Islet of Langerhans (tissue), 1 donor: ENCODE measurements at regions not wholly inside any gene's neighbourhood (a gene's known extent, or its start where the extent isn't known, plus 50 kb on each side); places are given as distances from the start of the nearest gene placed in this dataset.

Experiments
- FAIRE-seq: peaks from one replicate; lab custom pipeline; 2011; peaks lifted over from hg19 to GRCh38; lab: Jason Lieb, UNC

DNA sequence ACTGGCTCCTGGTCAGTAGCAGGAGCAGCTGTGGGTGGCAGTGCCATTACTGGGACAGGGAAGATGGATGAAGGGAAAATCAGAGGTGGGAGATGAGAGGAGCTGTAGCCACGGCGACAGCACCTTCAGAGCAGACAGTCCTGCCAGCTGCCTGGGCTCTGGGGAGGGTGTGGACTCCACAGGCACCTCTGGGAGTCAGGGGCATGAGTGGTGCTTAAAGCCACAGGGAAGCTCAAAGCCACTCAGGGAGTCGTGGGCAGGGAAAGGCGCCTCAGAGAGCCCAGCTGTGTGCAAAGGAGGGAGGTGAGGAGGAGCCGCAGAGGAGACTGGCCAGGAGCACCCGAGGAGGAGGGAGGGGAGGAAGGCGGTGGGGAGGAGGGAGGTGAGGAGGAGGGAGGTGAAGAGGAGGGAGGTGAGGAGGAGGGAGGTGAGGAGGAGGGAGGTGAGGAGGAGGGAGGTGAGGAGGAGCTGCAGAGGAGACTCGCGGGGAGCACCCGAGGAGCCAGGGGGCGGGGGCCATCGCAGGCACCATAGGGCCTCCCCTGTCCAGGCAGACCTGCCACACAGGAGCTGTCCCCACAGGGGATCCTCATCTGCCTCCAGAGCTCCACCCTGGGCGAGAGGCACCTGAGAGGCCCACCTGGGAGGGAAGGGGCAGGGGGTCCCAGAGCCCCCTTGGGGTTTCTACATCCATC is 977.6 kb downstream of the BRD1 start:
- FAIRE-seq = no peak

DNA sequence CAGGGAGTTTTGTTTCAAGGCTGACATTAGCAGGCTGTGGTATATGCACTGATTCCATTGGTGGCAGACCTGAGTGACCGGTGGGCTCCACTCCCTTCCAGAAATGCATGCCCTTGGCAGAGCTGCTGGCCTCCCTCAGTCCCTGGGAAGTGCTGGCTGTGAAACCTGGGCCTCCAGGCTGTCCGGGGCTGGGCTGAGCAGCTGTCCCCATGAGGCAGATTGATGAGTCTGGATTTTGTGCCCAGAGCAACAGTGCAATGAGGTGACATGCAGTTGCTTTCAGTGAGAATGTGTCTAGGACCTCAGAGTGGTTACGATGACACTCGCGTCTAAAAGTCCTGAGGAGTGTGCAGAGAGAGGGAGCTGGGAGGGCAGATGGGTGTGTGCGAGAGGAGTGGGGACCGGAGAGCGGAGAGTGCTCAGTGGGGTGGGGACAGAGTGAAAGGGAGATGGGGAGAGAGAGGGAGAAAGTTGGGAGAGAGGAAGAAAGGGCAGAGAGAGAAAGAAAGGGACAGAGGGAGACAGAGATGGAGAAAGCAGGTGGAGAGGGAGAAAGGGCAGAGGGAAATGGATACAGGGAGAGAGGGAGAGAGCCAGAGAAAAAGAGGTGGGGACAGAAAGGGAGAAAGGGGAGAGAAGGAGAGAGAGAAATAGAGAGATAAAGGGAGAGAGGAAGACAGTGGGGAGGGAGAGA is 978.3 kb downstream of the BRD1 start:
- no peak for FAIRE-seq

GRCh38 chr22:48846200-48846599 is 981.5 kb downstream of the BRD1 start:
- FAIRE-seq = no peak

GRCh38 chr22:48845356-48845936 is 982.2 kb downstream of the BRD1 start:
- no peak for FAIRE-seq

- no peak for FAIRE-seq
Observed at GRCh38 chr22:48844056-48844675, 983.5 kb downstream of the BRD1 start.

GRCh38 chr22:48843640-48844039 is 984.0 kb downstream of the BRD1 start:
- FAIRE-seq = no peak

DNA sequence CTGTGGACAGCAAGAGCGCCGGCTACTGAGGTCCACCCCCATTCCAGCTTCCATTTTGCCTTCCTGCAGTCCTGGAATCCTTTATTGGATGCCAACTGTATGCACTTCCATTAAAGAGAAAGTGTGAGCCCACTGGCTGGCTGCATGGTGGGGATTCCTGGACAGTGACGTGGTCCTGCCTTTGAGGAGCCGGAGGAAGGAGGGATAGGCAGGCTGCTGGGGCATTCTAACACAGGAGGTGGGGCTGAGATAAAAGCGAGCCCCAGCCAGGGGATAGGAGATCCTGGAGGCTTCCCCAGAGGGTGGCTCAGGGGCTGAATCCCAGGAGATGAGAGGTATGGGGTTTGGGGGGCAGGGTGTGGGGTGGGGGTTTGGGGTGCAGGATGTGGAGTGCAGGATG is 984.7 kb downstream of the BRD1 start:
- FAIRE-seq = no peak

- FAIRE-seq = no peak
Observed at GRCh38 chr22:48842583-48842945, 985.1 kb downstream of the BRD1 start.

- no peak for FAIRE-seq
Observed at GRCh38 chr22:48841881-48842582, 985.6 kb downstream of the BRD1 start.

- no peak for FAIRE-seq
Observed at GRCh38 chr22:48840112-48840949, 987.3 kb downstream of the BRD1 start.

GRCh38 chr22:48838846-48839730 is 988.6 kb downstream of the BRD1 start:
- no peak for FAIRE-seq

DNA sequence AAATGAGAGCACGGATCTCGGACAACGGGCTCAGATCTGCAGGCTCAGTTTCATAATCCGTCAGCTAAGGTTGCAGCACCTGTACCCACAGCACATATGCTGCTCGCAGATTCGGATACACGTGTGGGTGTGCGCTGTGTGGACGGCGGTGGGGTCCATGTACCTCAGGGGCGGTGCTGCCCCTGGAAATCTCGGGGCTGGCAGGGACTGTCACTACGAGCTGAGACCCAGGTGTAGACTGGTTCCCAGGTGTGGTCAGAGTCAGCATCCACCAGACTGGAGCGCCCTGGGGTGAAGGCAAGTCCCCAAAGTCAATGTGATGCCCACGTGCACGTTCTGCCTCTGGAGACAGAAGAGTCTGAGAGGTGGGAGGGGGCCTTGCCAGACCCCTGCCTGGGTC is 989.3 kb downstream of the BRD1 start:
- FAIRE-seq = no peak

GRCh38 chr22:48837341-48837935 is 990.2 kb downstream of the BRD1 start:
- no peak for FAIRE-seq

- FAIRE-seq = no peak
Observed at GRCh38 chr22:48836673-48837340, 990.9 kb downstream of the BRD1 start.

DNA sequence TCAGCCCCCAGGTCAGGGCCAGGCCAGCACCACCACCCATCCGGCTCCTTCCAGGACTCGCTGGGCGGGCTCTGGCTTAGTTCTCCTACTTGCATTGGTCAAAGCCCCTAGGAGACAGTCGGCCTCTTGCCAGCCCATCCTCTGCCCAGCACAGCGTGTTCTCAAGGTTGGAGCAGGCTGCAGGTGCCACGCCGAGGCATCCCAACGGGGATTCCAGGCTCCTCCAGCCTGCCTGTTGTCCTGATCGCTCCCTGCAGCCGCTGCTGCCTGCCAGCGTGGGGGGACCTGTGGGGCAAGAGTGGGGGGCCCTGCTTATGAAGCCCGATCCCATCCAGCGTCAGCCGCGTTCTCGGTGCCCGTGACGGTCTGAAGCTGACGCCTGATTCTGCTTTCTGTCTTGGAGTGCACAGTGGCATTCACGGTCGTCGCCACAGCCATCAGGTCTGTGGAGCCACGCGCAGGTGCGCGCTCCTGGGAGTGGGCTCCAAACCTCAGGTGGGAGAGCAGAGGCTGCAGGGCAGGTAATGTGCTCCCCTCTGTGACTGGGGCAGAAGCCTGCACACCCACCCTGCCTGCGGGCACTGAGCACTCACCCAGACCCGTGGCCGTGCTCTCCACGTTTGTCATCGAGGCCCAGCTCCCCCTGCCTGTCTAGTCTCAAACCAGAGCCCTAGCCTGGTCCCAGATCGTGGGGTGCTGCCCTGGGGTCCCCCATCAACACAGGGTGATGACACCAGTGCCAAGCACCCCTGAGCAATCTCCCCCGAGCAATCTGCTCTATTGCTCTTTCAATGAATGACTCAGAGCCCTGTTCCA is 991.6 kb downstream of the BRD1 start:
- FAIRE-seq = no peak

DNA sequence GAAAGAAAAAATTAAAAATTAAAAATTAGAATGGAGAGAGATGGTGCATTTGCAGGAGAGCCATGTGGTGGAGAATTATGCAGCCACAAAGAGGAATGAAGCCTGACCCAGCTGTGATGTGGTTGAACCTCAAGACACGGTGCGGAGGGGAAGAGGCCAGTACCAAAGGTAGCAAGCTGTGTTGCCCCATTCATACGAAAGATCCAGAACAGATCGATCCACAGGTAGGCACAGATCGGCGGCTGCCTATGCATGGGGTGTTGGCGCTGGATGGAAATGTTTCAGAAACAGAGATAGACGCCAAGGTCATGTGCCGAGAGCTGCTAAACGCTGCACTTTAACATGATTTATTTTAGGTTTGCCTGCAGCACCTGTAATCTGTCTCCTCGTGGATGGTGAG is 992.3 kb downstream of the BRD1 start:
- FAIRE-seq = no peak

- FAIRE-seq = no peak
Observed at GRCh38 chr22:48834404-48834803, 993.3 kb downstream of the BRD1 start.

DNA sequence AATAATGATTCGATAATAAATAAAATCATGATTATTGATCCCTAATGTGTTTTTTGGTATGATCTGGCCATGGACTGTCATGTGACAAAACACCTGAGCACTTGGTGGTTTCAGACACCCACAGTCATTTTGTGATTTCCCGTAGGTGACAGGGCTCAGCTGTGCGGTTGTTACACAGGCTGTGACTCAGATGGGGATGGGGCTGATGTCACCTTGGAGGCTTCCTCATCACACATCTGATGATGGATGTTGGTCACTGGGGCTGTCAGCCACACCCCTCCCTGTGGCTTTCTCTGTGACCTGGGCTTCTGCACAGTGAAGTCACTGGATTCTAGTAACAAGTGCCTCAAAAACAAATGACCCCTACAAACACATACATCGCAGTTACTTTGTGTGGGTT is 995.1 kb downstream of the BRD1 start:
- FAIRE-seq = no peak

DNA sequence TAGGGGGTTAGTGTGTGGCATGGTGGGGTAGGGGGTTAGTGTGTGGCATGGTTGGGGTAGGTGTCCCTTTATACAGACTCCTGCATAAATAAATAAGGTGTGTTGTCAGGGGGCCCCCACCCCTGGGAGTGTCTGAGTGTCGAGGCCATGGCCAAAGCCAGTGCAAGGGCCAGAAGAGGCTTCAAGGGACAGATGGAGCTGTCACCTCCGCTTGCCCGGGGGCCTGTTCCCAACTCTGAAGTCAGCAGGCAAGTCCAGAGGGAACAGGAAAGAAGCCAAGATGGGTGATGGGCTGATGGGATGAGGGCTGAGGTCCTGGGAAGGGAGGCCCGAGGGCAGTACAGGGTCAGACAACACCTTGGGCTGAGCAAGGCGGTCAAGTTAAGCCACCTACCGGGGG is 997.8 kb downstream of the BRD1 start:
- no peak for FAIRE-seq
